Amniotic stem cell (primary cell): ENCODE measurements at regions not wholly inside any gene's neighbourhood (a gene's known extent, or its start where the extent isn't known, plus 50 kb on each side); places are given as distances from the start of the nearest gene placed in this dataset.

ENCODE experiments used
- DNase-seq: peaks from one replicate; lab custom pipeline; 2025; lab: John Stamatoyannopoulos, UW

- no peak for DNase-seq
Observed at GRCh38 chr20:60274717-60275116, 316.5 kb downstream of the CDH26 start.

DNA sequence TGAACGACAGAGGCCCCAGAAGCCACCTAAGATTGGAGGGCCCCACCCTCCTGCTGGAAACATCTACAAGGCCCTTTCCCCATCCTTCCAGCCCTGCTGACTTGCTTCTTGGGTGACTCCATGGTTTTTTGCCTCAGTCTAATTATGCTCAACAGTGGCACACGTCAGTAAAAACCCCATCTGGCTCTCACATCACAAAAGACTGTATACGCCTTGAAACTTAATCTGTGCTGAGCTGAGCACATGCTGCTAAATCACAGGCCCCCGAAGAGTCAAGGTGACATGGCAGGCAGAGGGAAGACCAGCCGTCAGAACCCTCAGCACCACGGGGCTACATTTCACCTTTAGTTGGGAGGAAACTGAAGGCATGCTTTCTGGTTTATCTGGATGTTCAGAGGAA is 323.1 kb downstream of the CDH26 start:
- DNase-seq: no peak

DNA sequence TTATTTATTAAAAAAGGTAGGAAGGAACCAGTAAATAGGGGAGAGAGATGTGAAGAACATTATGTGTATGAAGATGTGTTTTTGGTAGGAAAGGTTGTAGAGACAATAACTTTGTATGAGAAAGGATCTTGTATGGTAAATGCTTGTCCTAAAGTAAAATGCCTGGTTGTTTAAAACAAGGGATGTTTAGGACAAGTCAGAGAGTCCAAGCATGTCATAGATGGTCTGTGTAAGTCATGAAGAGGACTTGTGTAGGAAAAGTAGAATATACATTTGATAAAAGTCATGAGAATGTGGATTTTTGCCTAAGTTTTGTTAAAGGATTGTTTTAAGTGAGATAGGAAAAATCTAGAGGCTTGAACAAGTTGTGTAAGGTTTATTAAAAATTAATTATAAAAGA is 325.1 kb downstream of the CDH26 start:
- DNase-seq: no peak

DNA sequence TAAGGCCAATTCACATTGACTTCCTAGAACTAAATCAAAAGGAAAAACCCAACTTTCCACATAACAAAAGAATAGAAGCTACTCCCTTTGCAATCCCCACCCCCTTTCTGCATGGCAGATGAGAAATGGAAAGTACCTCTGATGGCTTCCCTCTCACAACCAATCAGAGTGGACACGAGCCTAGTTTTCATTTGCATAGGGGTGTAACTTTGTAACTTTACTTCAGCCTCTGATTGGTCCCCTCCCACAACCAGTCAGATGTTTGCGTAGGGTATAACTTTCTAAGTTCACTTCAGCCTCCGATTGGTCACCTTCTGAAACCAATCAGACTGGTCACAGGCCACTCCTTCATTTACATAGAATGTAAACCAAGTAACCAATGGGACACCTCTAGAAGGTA is 328.5 kb downstream of the CDH26 start:
- no peak for DNase-seq

- DNase-seq: no peak
Observed at GRCh38 chr20:60288945-60289344, 330.7 kb downstream of the CDH26 start.

DNA sequence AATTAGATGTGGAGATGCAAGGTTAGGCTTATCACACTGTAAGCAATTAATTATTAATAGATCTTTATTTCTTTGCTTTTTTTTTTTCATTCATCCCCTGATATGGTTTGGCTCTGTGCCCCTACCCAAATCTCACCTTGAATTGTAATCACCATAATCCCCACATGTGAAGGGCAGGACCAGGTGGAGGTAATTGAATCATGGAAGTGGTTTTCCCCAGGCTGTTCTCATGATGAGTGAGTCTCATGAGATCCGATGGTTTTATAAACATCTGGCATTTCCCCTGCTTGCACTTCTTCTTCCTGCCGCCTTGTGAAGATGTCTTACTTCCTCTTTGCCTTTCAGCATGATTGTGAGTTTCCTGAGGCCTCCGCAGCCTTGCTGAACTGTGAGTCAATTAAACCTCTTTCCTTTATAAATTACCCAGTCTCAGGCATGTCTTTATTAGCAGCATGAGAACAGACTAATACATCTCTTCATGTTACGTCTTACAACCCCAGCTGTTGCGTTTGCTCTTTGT is 333.8 kb downstream of the CDH26 start:
- no peak for DNase-seq

DNA sequence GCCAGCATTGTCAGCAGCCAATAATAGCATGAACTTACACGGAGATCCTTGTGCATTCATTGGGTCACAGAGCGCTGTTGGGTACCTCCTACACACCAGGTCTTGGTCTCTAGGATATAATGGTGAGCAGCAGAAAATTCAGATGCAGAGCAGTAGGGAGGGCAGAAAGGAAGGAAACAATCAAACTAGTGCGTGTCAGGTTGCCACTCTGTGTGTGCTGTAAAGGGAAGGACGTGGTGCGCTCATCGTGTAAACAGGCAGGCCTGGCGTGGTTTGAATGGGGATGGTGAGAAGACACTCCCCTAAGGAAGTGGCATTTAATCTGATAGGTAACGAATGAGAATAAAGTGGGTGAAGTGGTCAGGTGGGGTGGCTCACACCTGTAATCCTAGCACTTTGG is 336.4 kb downstream of the CDH26 start:
- no peak for DNase-seq

- no peak for DNase-seq
Observed at GRCh38 chr20:60295214-60295613, 337.0 kb downstream of the CDH26 start.

- no peak for DNase-seq
Observed at GRCh38 chr20:60297649-60298048, 339.4 kb downstream of the CDH26 start.

- DNase-seq: no peak
Observed at GRCh38 chr20:60298647-60299046, 340.4 kb downstream of the CDH26 start.

- no peak for DNase-seq
Observed at GRCh38 chr20:60299951-60300350, 341.7 kb downstream of the CDH26 start.

DNA sequence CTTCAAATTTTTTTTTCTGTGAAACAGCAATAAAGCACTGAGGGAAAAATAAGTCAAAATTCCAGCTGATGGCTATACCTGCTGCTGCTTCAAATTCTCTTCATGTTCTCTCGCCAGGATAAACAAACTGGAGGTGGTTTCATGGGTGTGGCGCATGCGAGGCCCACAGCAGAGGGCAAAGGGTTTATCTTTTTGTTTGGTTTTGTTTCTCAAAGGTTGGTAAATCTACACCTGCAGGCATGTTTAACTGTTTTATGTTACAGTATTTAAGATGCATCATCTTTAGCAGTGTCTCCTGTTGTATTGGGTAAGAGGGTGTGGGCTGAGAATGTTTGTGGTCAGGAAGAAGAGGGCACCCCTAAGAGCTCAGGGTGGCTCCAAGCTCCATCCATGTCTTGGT is 342.2 kb downstream of the CDH26 start:
- DNase-seq: no peak

DNA sequence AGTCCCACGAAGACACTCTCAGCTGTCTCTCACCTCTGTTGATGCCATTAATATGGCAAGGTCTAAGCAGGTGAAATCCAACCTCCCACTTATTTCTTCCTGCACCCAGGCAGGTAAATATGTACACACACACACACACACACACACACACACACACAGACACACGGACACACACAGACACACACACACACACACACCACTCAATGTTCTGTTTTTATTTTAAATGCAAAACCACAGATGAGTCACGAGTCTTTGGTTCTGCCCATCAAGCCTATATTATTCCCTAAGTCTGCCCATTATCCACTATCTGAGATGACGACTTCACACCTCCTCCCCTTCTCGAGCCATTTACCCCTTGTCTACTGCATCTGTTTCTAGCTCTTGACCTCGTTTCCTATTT is 344.7 kb downstream of the CDH26 start:
- DNase-seq: no peak

GRCh38 chr20:60304026-60304590 is 345.9 kb downstream of the CDH26 start:
- no peak for DNase-seq

- no peak for DNase-seq
Observed at GRCh38 chr20:60304931-60305330, 346.7 kb downstream of the CDH26 start.

DNA sequence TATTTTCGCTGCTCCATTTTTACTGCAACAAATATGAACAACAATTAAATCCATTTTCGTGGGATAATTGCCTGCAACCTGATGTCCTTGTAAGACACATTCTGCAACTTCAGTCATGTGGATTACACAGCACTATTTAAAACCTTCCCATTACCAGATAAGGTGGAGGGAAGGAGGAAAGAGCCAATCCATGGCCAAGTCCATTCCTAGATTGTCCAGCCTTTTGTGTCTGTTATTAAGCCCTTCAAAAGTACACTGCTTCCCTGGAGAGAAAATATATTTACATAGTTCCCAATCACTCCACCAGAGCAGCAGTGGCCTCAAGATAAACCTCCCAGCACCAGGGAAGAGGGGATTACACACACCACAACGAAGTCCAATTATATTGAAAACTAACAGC is 347.9 kb downstream of the CDH26 start:
- no peak for DNase-seq

DNA sequence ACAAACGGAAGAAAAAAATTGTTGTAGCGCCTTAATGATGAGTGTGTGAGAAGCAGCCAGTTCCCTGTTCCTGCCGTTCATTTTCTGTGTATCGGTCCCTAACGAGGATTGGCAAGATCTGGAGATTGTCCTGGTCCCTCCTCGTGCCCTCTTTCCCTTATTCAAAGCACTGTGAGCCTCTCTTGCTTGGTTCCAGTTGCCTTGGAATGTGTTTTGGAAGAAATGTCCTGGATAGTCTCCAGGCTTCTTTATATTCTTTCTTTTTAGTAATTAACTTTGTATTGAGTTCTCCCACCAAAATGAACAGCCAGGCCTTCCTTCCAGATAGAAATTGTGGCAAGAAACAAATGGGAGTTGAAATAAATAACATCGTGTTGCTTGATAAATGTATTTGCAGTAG is 348.3 kb downstream of the CDH26 start:
- no peak for DNase-seq

DNA sequence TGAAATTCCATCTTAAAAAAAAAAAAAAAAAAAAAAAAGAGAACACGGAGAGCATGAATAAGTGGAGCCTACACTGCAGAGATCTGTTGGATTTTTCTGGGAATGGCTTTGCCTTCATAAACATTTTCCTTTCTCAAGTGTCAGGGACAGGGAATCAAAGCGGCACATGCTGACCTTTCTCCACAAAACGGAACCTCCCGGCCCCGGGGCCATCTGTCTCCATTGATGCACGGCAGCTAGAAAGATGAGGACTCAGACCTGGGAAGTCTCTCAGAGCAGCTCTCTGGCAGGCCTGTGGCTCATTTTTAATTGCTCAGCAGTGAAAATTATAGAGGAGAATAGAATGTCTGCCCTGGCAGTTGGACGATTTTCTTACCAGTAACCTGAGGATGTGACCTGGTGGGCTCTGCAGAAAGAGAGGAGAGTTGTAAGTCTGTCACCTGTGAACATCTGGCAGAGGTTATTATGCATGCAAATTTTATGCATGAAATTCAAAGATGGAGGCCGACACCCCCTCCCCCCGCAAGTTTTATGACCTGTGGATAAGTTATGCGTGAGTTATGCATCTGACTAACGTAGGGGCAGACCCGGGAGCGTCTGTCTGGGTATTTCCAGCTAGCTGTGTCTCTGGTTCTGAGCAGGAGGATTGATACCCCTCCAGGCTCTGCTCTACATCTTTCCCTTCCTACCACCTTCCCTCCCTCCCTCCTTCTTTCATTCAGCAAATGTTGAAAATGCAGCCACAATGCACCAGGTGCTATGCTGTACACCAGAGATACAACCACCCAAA is 352.5 kb downstream of the CDH26 start:
- no peak for DNase-seq

GRCh38 chr20:60313191-60313590 is 355.0 kb downstream of the CDH26 start:
- no peak for DNase-seq

DNA sequence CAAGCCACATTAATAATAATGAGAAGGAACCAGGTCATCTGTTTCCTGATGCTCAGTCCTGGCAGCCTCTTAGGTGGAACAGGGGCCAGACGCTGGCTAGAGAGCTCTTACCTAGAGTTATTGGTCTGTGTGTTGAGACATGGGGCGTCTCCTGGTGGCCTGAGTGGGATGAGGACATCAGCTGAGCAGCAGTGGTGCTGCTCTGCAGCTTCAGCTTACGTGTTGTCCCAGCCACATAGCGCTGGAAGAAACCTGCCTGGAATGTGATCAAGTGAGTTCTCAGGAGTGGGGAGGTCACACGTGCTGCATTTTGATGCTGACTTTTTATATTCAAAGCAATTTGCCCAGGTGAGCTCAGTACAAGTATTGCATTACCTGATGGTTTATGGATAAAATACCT is 355.4 kb downstream of the CDH26 start:
- DNase-seq: no peak

DNA sequence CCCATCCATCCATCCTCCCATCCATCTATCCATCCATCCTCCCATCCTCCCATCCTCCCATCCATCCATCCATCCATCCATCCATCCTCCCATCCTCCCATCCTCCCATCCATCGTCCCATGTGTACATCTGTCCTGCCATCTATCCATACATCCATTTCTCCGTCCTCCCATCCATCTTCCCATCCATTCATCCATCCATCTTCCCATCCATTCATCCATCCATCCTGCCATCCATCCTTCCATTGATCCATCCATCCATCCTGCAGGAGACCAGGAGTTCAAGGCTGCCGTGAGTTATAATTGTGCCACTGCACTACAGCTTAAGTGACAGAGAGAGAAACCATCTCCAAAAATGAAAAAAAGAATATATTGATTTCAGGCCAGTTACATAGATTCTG is 356.5 kb downstream of the CDH26 start:
- no peak for DNase-seq

- no peak for DNase-seq
Observed at GRCh38 chr20:60316476-60317158, 358.4 kb downstream of the CDH26 start.

DNA sequence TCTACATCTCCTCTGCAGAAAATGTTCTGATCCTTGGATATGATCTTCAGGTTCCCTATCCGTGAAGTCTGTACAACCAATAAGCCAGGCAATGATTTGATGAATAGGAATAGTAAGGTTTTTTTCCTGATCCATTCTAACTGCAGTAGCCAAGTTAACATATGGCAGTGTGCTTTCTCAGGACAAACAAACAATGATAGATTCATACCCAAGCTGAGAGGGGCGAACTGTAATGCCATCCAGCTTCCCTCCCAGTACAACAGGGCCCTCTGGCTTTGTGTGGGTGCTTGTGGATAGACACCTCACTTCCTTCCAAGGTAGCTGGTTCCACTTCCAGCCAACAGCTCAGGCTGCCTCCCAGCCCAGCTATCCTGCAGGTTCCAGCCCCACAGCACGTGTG is 359.2 kb downstream of the CDH26 start:
- no peak for DNase-seq
